ENCODE measurements at regions not wholly inside any gene's neighbourhood (a gene's known extent, or its start where the extent isn't known, plus 50 kb on each side); places are given as distances from the start of the nearest gene placed in this dataset.

- DNase-seq (ENCODE audit: low read depth in 2 of 3, low spot score in 1 of 3), result no peak
Measured at GRCh38 chr1:29382851-29383745, 146.8 kb downstream of the PTPRU start.

GRCh38 chr1:29381426-29381825, 145.1 kb downstream of the PTPRU start:
- no peak for DNase-seq (ENCODE audit: low read depth in 2 of 3, low spot score in 1 of 3)

DNA sequence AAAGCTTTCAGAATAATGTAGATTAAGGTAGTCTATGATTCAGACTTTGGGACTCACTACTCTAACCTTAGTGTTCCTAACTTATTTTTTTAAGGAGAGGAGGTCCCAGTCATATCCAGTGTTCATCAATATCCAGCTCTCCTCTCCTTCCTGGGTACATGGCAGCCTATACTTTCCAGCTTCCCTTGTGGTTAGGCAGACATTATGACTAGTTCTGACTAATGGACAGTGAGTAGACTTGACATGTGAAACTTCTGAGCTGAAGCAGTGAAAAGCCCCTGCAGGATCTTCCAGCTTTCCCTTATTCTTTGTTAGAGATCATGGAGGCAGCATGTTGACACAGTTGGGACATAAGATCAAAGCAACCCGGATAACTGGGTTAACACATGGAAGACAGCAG, 144.2 kb downstream of the PTPRU start:
- no peak for DNase-seq (ENCODE audit: low read depth in 2 of 3, low spot score in 1 of 3)

GRCh38 chr1:29379443-29380073, 143.2 kb downstream of the PTPRU start:
- peak in 1 of 3 donors; percentile 29 for DNase-seq (ENCODE audit: low read depth in 2 of 3, low spot score in 1 of 3)

Data from stimulated activated CD4-positive, alpha-beta T cell treated with anti-CD3 and anti-CD28 coated beads, Interleukin-12 subunit alpha, Interleukin-12 subunit beta, amount 100 ng/mL, for 48 hours (primary cell).